HG03196 (cell line): ENCODE measurements at regions not wholly inside any gene's neighbourhood (a gene's known extent, or its start where the extent isn't known, plus 50 kb on each side); places are given as distances from the start of the nearest gene placed in this dataset.

Experiments used
- ATAC-seq: cut with Tn5 transposase; IDR thresholded peaks from one replicate; pipeline ENCODE4 v1.9.1; 2021; ENCODE audit not compliant: unreplicated experiment

GRCh38 chr21:35361988-35362387 is 312.9 kb upstream of the RUNX1 start:
- ATAC-seq = no peak

- no peak for ATAC-seq
Observed at GRCh38 chr21:35360870-35361570, 311.9 kb upstream of the RUNX1 start.

- ATAC-seq = no peak
Observed at GRCh38 chr21:35359076-35359475, 310.0 kb upstream of the RUNX1 start.

GRCh38 chr21:35358008-35358407 is 308.9 kb upstream of the RUNX1 start:
- no peak for ATAC-seq

GRCh38 chr21:35357041-35357780 is 308.1 kb upstream of the RUNX1 start:
- ATAC-seq = no peak

GRCh38 chr21:35354078-35354477 is 305.0 kb upstream of the RUNX1 start:
- ATAC-seq = no peak

- no peak for ATAC-seq
Observed at GRCh38 chr21:35352793-35353192, 303.7 kb upstream of the RUNX1 start.

- no peak for ATAC-seq
Observed at GRCh38 chr21:35352066-35352770, 303.1 kb upstream of the RUNX1 start.

- ATAC-seq = no peak
Observed at GRCh38 chr21:35351434-35351833, 302.3 kb upstream of the RUNX1 start.

- ATAC-seq = no peak
Observed at GRCh38 chr21:35350965-35351364, 301.9 kb upstream of the RUNX1 start.

GRCh38 chr21:35349376-35350080 is 300.4 kb upstream of the RUNX1 start:
- no peak for ATAC-seq

- no peak for ATAC-seq
Observed at GRCh38 chr21:35348686-35349085, 299.6 kb upstream of the RUNX1 start.

GRCh38 chr21:35346697-35347096 is 297.6 kb upstream of the RUNX1 start:
- no peak for ATAC-seq

GRCh38 chr21:35345954-35346353 is 296.9 kb upstream of the RUNX1 start:
- ATAC-seq = no peak

GRCh38 chr21:35344582-35344981 is 295.5 kb upstream of the RUNX1 start:
- ATAC-seq = no peak

GRCh38 chr21:35343046-35343819 is 294.1 kb upstream of the RUNX1 start:
- ATAC-seq = no peak

- no peak for ATAC-seq
Observed at GRCh38 chr21:35342440-35342839, 293.3 kb upstream of the RUNX1 start.

- no peak for ATAC-seq
Observed at GRCh38 chr21:35340273-35340672, 291.2 kb upstream of the RUNX1 start.

GRCh38 chr21:35338881-35339632 is 290.0 kb upstream of the RUNX1 start:
- ATAC-seq = no peak

GRCh38 chr21:35338281-35338680 is 289.2 kb upstream of the RUNX1 start:
- no peak for ATAC-seq
